ENCODE measurements at regions not wholly inside any gene's neighbourhood (a gene's known extent, or its start where the extent isn't known, plus 50 kb on each side); places are given as distances from the start of the nearest gene placed in this dataset.
A peak's percentile ranks its signal among the peaks of the same experiment; 100 is the strongest.

DNA sequence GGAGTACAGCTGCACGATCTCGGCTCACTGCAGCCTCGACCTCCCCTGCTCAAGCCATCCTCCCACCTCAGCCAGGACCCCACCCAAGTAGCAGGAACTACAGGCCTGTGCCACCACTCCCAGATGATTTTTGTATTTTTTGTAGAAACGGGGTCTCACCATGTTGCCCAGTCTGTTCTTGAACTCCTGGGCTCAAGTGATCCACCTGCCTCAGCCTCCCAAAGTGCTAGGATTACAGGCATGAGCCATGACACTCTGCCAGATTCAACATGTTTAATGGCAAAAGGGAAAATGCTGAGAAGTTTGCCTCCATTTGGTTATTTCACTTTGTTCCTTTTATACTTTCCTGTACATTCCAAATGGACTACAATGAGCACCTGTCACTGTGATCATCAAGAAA lies 65.8 kb downstream of the ZIC5 start:
- Histone ChIP-seq H3K27me3 (ENCODE audit: insufficient read depth, low read length) (no peaks in the 10 kb centered on the region), H3K79me2 (ENCODE audit: insufficient read depth, low read length) (no peaks in the 10 kb centered on the region), H3K56ac (ENCODE audit: insufficient read length, low read depth, low read length) (no peak overlapping the region), H4K91ac (ENCODE audit: insufficient read length, low read depth, low read length) (no peak overlapping the region), H3K4me1 (ENCODE audit: insufficient read depth, low read length) (peaks cover 2% of the 10 kb centered on the region; the same call in 1 of the 2 replicates), H2BK120ac (ENCODE audit: low read depth, low read length, poor library complexity, severe bottlenecking) (no peak overlapping the region), H3K9me3 (ENCODE audit: control insufficient read depth, low read depth, low read length) (no peaks in the 10 kb centered on the region), H3K14ac (ENCODE audit: insufficient read depth, low read length) (no peak overlapping the region), H3K4ac (ENCODE audit: low read depth, low read length) (no peak overlapping the region), H2AK5ac (ENCODE audit: insufficient read length, low read length) (no peak overlapping the region), H3K4me2 (ENCODE audit: insufficient read depth, insufficient read length, low read length) (no peak overlapping the region), H2BK5ac (ENCODE audit: insufficient read length, low read length) (no peak overlapping the region), H4K8ac (replicated peaks; ENCODE audit: insufficient read length, low read depth, low read length) (no peak overlapping the region), H4K5ac (ENCODE audit: insufficient read length, low read depth, low read length) (no peak overlapping the region), H2BK15ac (ENCODE audit: low read depth, low read length) (no peak overlapping the region), H3K9ac (ENCODE audit: extremely low read depth, insufficient read length, low read length) (no peak overlapping the region), H3K18ac (ENCODE audit: insufficient read length, low read depth, low read length) (no peak overlapping the region), H3K79me1 (ENCODE audit: insufficient read depth, low read depth, low read length, poor library complexity, severe bottlenecking) (no peaks in the 10 kb centered on the region), H2AFZ (ENCODE audit: low read length) (no peak overlapping the region), H2BK12ac (ENCODE audit: insufficient read length, low read depth, low read length) (no peak overlapping the region), H3K23me2 (ENCODE audit: insufficient read length, low read depth, low read length, poor library complexity, severe bottlenecking) (no peaks in the 10 kb centered on the region), H3T11ph (ENCODE audit: low read length) (no peak overlapping the region), H4K20me1 (ENCODE audit: control insufficient read depth, insufficient read depth, insufficient read length) (no peaks in the 10 kb centered on the region), H2BK20ac (ENCODE audit: low read depth, low read length, poor library complexity, severe bottlenecking) (no peak overlapping the region), H3K27ac (ENCODE audit: insufficient read length, low read depth, low read length) (no peak overlapping the region), H3K23ac (ENCODE audit: insufficient read length, low read depth, low read length) (no peak overlapping the region)
- no peaks in the 10 kb centered on the region; a peak in 1 of 7 replicates for H3K36me3 Mint-ChIP-seq (ENCODE audit: insufficient read depth in 1 of 3, low read depth in 3 of 3)
- TF ChIP-seq, protein P1, sequence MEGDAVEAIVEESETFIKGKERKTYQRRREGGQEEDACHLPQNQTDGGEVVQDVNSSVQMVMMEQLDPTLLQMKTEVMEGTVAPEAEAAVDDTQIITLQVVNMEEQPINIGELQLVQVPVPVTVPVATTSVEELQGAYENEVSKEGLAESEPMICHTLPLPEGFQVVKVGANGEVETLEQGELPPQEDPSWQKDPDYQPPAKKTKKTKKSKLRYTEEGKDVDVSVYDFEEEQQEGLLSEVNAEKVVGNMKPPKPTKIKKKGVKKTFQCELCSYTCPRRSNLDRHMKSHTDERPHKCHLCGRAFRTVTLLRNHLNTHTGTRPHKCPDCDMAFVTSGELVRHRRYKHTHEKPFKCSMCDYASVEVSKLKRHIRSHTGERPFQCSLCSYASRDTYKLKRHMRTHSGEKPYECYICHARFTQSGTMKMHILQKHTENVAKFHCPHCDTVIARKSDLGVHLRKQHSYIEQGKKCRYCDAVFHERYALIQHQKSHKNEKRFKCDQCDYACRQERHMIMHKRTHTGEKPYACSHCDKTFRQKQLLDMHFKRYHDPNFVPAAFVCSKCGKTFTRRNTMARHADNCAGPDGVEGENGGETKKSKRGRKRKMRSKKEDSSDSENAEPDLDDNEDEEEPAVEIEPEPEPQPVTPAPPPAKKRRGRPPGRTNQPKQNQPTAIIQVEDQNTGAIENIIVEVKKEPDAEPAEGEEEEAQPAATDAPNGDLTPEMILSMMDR (conservative IDR thresholded peaks at IDR 0.05) = no peak
- WGBS (ENCODE audit: extremely low coverage, insufficient read length, low lambda C conversion rate) = no CpG with 5 or more reads among the region's 4 CpGs
- H3K4me3 Mint-ChIP-seq = no peak overlapping the region
- peaks cover 48 to 50% of the 10 kb centered on the region in 2 experiments for H3K4me1 Mint-ChIP-seq
- no peaks in the 10 kb centered on the region for H3K27me3 Mint-ChIP-seq (ENCODE audit: low read depth)
- no peak for DNase-seq
- H3K9me3 Mint-ChIP-seq = peaks cover 0 to 2% of the 10 kb centered on the region in 2 experiments; a peak in 1 of 5 replicates
- H3K27ac Mint-ChIP-seq = peak overlapping the region in 2 of 3 experiments; percentile 24 to 56; a peak in 4 of 7 replicates

All from H9 (cell line).